NCI-H524 (cell line): ENCODE measurements at regions not wholly inside any gene's neighbourhood (a gene's known extent, or its start where the extent isn't known, plus 50 kb on each side); places are given as distances from the start of the nearest gene placed in this dataset.

Experiments used
- DNase-seq, 2 experiments: peaks; one replicate each; lab custom pipeline; 2025; lab: John Stamatoyannopoulos, UW

GRCh38 chr11:116256215-116256614 is 516.6 kb downstream of the BUD13 start:
- DNase-seq: no peak

GRCh38 chr11:116255321-116255953 is 517.4 kb downstream of the BUD13 start:
- DNase-seq: peak in 1 of 2 experiments; percentile 48

GRCh38 chr11:116250155-116250554 is 522.6 kb downstream of the BUD13 start:
- DNase-seq: no peak

- no peak for DNase-seq
Observed at GRCh38 chr11:116249561-116249960, 523.2 kb downstream of the BUD13 start.

- DNase-seq: no peak
Observed at GRCh38 chr11:116244889-116245288, 527.9 kb downstream of the BUD13 start.

- DNase-seq: peak in 1 of 2 experiments; percentile 52
Observed at GRCh38 chr11:116244439-116244838, 528.3 kb downstream of the BUD13 start.

GRCh38 chr11:116243991-116244390 is 528.8 kb downstream of the BUD13 start:
- DNase-seq: no peak

GRCh38 chr11:116242006-116242405 is 530.8 kb downstream of the BUD13 start:
- DNase-seq: no peak

- no peak for DNase-seq
Observed at GRCh38 chr11:116240710-116241109, 532.1 kb downstream of the BUD13 start.

- DNase-seq: no peak
Observed at GRCh38 chr11:116239247-116239646, 533.5 kb downstream of the BUD13 start.

- no peak for DNase-seq
Observed at GRCh38 chr11:116234989-116235568, 537.7 kb downstream of the BUD13 start.

GRCh38 chr11:116233561-116233960 is 539.2 kb downstream of the BUD13 start:
- no peak for DNase-seq

- DNase-seq: no peak
Observed at GRCh38 chr11:116232364-116232828, 540.4 kb downstream of the BUD13 start.

- no peak for DNase-seq
Observed at GRCh38 chr11:116231543-116231942, 541.2 kb downstream of the BUD13 start.

GRCh38 chr11:116230438-116230837 is 542.3 kb downstream of the BUD13 start:
- no peak for DNase-seq

- DNase-seq: no peak
Observed at GRCh38 chr11:116229236-116229970, 543.4 kb downstream of the BUD13 start.

- DNase-seq: no peak
Observed at GRCh38 chr11:116226731-116227130, 546.1 kb downstream of the BUD13 start.

- no peak for DNase-seq
Observed at GRCh38 chr11:116225784-116226585, 546.8 kb downstream of the BUD13 start.

GRCh38 chr11:116225236-116225635 is 547.6 kb downstream of the BUD13 start:
- DNase-seq: peak; percentile 77 to 89

- peak in 1 of 2 experiments; percentile 75 for DNase-seq
Observed at GRCh38 chr11:116224889-116225200, 547.9 kb downstream of the BUD13 start.

GRCh38 chr11:116224154-116224888 is 548.5 kb downstream of the BUD13 start:
- peak; percentile 56 to 61 for DNase-seq

GRCh38 chr11:116221351-116221750 is 551.4 kb downstream of the BUD13 start:
- DNase-seq: no peak
